ENCODE measurements at regions not wholly inside any gene's neighbourhood (a gene's known extent, or its start where the extent isn't known, plus 50 kb on each side); places are given as distances from the start of the nearest gene placed in this dataset.

GRCh38 chr12:18850752-18851151 is 112.8 kb downstream of the CAPZA3 start:
- no peaks in the 10 kb centered on the region for H3K27me3 ChIP-seq (replicated peaks in 1 of 2; ENCODE audit: control insufficient read depth in 2 of 2, insufficient read depth in 2 of 2, low read length in 1 of 2)
- ChIA-PET SMC1A (ENCODE audit: uncharacterized antibody, unreplicated experiment) (no interaction called here), RAD21 (ENCODE audit: unreplicated experiment) (no interaction called here), CTCF (interaction anchor here (0.7 kb wide), 1 partner anchor 203 kb away, joined by 3 read pairs; no protein-coding TSS in a partner anchor), POLR2A (no interaction called here)
- in situ Hi-C loops (cut with MboI) (no loop called here), intact Hi-C loops (cut with micrococcal nuclease; ENCODE audit: unreplicated experiment) (no loop called here)
- no peaks in the 10 kb centered on the region for H3K36me3 ChIP-seq (ENCODE audit: control insufficient read depth in 2 of 2, insufficient read depth in 2 of 2, low read length in 1 of 2)
- 44% methylated on average over 1 of the region's 1 CpG for WGBS (ENCODE audit: insufficient coverage, insufficient replicate concordance, low lambda C conversion rate, missing lambda C conversion rate)
- H3K9ac ChIP-seq (ENCODE audit: control insufficient read depth, insufficient read depth, low read length), result no peak overlapping the region
- H3K79me2 ChIP-seq (ENCODE audit: control insufficient read depth, insufficient read depth, low read length), result no peaks in the 10 kb centered on the region
- FAIRE-seq (no peak), ATAC-seq (no peak), DNase-seq (ENCODE audit: low read depth, low spot score) (no peak)
- no peak overlapping the region for H3K27ac ChIP-seq (ENCODE audit: control insufficient read depth, insufficient read depth)
- no peak overlapping the region for H3K4me3 ChIP-seq
- H4K20me1 ChIP-seq (ENCODE audit: control insufficient read depth, insufficient read depth), result no peaks in the 10 kb centered on the region
- no peaks in the 10 kb centered on the region for H3K9me3 ChIP-seq (replicated peaks; ENCODE audit: control insufficient read depth, insufficient read depth, low read length)
- H3K4me2 ChIP-seq (ENCODE audit: control insufficient read depth, insufficient read depth), result no peak overlapping the region
- no peaks in the 10 kb centered on the region for H3K4me1 ChIP-seq (ENCODE audit: control insufficient read depth, insufficient read depth, low read length)
- TF ChIP-seq ZSCAN29 (IDR thresholded peaks at IDR 0.05) (no peak), POLR2A (IDR thresholded peaks at IDR 0.05; ENCODE audit: low read depth, low read length) (no peak), FOXM1 (IDR thresholded peaks at IDR 0.05; ENCODE audit: low read depth, low read length) (no peak), MEF2A (IDR thresholded peaks at IDR 0.05; ENCODE audit: insufficient read depth, low read depth, low read length) (no peak), SMAD5 (IDR thresholded peaks at IDR 0.05; ENCODE audit: low read depth) (no peak), ATF7 (IDR thresholded peaks at IDR 0.05; ENCODE audit: low read depth) (no peak), BRCA1 (IDR thresholded peaks at IDR 0.05; ENCODE audit: low read depth, low read length) (no peak), YY1 (IDR thresholded peaks at IDR 0.05; ENCODE audit: low read depth, low read length) (no peak), NFXL1 (IDR thresholded peaks at IDR 0.05; ENCODE audit: borderline replicate concordance) (no peak), NR2F1 (conservative IDR thresholded peaks at IDR 0.05) (no peak)
- TF ChIP-seq, protein P1, sequence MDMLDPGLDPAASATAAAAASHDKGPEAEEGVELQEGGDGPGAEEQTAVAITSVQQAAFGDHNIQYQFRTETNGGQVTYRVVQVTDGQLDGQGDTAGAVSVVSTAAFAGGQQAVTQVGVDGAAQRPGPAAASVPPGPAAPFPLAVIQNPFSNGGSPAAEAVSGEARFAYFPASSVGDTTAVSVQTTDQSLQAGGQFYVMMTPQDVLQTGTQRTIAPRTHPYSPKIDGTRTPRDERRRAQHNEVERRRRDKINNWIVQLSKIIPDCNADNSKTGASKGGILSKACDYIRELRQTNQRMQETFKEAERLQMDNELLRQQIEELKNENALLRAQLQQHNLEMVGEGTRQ (IDR thresholded peaks at IDR 0.05; ENCODE audit: borderline replicate concordance, low read depth, low read length), result no peak
- TF ChIP-seq, protein P2, sequence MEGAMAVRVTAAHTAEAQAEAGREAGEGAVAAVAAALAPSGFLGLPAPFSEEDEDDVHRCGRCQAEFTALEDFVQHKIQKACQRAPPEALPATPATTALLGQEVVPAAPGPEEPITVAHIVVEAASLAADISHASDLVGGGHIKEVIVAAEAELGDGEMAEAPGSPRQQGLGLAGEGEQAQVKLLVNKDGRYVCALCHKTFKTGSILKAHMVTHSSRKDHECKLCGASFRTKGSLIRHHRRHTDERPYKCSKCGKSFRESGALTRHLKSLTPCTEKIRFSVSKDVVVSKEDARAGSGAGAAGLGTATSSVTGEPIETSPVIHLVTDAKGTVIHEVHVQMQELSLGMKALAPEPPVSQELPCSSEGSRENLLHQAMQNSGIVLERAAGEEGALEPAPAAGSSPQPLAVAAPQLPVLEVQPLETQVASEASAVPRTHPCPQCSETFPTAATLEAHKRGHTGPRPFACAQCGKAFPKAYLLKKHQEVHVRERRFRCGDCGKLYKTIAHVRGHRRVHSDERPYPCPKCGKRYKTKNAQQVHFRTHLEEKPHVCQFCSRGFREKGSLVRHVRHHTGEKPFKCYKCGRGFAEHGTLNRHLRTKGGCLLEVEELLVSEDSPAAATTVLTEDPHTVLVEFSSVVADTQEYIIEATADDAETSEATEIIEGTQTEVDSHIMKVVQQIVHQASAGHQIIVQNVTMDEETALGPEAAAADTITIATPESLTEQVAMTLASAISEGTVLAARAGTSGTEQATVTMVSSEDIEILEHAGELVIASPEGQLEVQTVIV (IDR thresholded peaks at IDR 0.05; ENCODE audit: borderline replicate concordance, partially characterized antibody), result no peak
- no peak overlapping the region for H2AFZ ChIP-seq (ENCODE audit: control insufficient read depth, low read depth, low read length)
- no TSS peak for BruUV-seq (replicated peaks)

Measured in GM12878 (cell line).